Upper lobe of left lung (tissue), 6 donors: ENCODE measurements at regions not wholly inside any gene's neighbourhood (a gene's known extent, or its start where the extent isn't known, plus 50 kb on each side); places are given as distances from the start of the nearest gene placed in this dataset.
"Not testable (repeated sequence)": the region's sequence is repeated elsewhere in the genome, so short reads cannot be mapped to it uniquely, and the experiment has no call there.

ENCODE experiments used
- ATAC-seq, 2 donors: fragments of 200-7000 bp; cut with Tn5 transposase; one replicate each; pipeline ENCODE4 v1.9.1; 2022; ENCODE audit warnings: mild to moderate bottlenecking in 2 of 2, moderate library complexity in 2 of 2; ENCODE audit not compliant: low FRiP score in 2 of 2
- DNase-seq, 2 donors: peaks; one replicate each; pipeline ENCODE4 v3.0.0-alpha.2; 2019 to 2020
- H3K27ac ChIP-seq, 4 donors: fragments of 200-600 bp; sonication (generic); one replicate each; pipeline ENCODE4 v1.5.1; 2016 to 2019
- H3K27me3 ChIP-seq, 4 donors: fragments of 200-600 bp; sonication (generic); one replicate each; pipeline ENCODE4 v1.5.1; 2017 to 2019
- H3K36me3 ChIP-seq, 4 donors: fragments of 200-600 bp; sonication (generic); one replicate each; pipeline ENCODE4 v1.5.1; 2016 to 2019
- H3K4me1 ChIP-seq, 4 donors: fragments of 200-600 bp; sonication (generic); one replicate each; pipeline ENCODE4 v1.5.1; 2018 to 2019
- H3K4me3 ChIP-seq, 4 donors: fragments of 200-600 bp; sonication (generic); one replicate each; pipeline ENCODE4 v1.5.1; 2017 to 2019; ENCODE audit warnings: mild to moderate bottlenecking in 2 of 4, moderate library complexity in 1 of 4
- H3K9me3 ChIP-seq, 4 donors: fragments of 200-600 bp; sonication (generic); one replicate each; pipeline ENCODE4 v1.5.1; 2018 to 2019
- POLR2A ChIP-seq, 4 donors: fragments of 450-650 bp; IDR thresholded peaks; one replicate each; pipeline ENCODE4 v1.5.1; 2016 to 2017; ENCODE audit warnings: antibody characterized with exemption in 4 of 4, mild to moderate bottlenecking in 2 of 4
- POLR2AphosphoS5 ChIP-seq, 2 donors: sonication (generic); formaldehyde crosslinking; IDR thresholded peaks; one replicate each; pipeline ENCODE4 v1.5.1; 2017; ENCODE audit warnings: antibody characterized with exemption in 2 of 2
- WGBS, 2 donors: methylation state at CpG; one replicate each; pipeline ENCODE4 v1.1.5; 2017 to 2018; 5-methylcytosine and 5-hydroxymethylcytosine counted together
- TF ChIP-seq, protein P1 (sequence below), 6 experiments: fragments of 450-650 bp in 4 of 6; fragments of 200-600 bp in 2 of 6; sonication (generic) in 2 of 6; IDR thresholded peaks; one replicate each; pipeline ENCODE4 v1.5.1; 2016 to 2019; ENCODE audit warnings: antibody characterized with exemption in 6 of 6
- donor health status: DM: no; HTN: no; CAD: no; lungs with moderate emphysema.
- donor health status: DM: no; HTN: yes; CAD: no; lungs with severe emphysema.

DNA sequence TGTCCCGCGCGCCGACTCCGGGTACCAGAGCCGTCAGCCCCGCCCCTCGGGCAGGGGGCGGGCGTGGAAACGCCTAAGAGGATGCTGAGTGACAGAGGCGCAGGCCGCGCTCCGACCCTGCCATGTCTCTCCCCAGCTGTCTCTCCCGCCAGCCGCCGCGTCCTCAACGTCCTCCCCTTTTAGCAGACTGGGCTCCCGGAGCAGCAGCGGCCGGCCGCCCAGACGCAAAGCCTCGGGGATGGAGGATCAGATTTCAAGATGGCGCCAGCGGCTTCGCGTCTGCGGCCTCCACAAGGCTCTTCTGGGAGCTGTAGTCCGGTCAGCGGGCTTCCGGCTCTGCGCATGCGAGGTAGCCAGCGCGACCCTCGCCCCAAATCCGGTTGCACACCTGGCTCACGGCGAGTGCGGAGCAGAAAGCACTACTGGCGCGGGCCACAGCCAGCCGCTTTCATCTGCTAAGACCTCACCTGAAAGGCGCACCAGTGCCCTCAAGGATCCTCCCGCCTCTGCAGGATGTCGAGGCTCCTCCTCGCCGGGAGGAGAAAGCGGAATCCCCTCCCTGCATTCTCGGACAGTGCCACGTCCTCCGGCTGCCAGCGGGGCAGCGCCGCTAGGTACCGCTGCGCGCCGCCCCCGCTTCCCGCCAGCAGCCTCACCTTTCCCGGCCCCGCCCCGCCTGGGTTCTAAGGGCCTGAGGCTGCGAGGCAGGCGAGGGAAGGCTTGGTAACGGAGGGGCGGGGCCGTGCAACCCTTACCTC, 143.6 kb downstream of the NBPF8 start:
- no CpG with 5 or more reads among the region's 72 CpGs for WGBS, 2 donors
- H3K4me3 ChIP-seq: peak overlapping the region; percentile 25 to 56 (median 52)
- H3K27me3 ChIP-seq, H3K36me3 ChIP-seq, H3K4me1 ChIP-seq, H3K9me3 ChIP-seq: not testable (repeated sequence)
- peak overlapping the region in 3 of 4 donors; percentile 17 to 84 (median 82) for H3K27ac ChIP-seq
- DNase-seq: peak; percentile 53 to 92
- TF ChIP-seq POLR2AphosphoS5 (IDR thresholded peaks at IDR 0.05) (peak in 1 of 2 donors; percentile 46), POLR2A (IDR thresholded peaks at IDR 0.05) (peak in 1 of 4 donors; percentile 69)
- TF ChIP-seq, protein P1, sequence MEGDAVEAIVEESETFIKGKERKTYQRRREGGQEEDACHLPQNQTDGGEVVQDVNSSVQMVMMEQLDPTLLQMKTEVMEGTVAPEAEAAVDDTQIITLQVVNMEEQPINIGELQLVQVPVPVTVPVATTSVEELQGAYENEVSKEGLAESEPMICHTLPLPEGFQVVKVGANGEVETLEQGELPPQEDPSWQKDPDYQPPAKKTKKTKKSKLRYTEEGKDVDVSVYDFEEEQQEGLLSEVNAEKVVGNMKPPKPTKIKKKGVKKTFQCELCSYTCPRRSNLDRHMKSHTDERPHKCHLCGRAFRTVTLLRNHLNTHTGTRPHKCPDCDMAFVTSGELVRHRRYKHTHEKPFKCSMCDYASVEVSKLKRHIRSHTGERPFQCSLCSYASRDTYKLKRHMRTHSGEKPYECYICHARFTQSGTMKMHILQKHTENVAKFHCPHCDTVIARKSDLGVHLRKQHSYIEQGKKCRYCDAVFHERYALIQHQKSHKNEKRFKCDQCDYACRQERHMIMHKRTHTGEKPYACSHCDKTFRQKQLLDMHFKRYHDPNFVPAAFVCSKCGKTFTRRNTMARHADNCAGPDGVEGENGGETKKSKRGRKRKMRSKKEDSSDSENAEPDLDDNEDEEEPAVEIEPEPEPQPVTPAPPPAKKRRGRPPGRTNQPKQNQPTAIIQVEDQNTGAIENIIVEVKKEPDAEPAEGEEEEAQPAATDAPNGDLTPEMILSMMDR (IDR thresholded peaks at IDR 0.05): peak in 3 of 6 experiments; percentile 27 to 41 (median 30)
- ATAC-seq: peak; percentile 96 to 97

DNA sequence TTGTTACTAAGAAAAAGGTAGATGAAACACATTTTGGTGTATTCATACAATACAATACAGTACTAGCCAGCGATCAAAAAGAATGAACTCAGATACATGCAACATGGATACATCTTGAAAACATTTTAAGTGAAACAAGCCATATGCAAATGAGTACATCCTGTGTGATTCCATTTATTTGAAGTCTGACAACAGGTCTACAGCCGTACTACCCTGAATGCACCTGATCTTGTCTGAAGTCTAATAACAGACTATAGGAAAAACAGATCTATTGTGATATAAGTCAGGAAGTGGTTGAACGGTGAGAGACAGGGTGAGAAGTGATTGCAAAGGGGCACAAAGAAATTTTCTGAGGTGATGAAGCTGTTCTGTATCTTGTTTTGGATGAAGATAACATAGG, 146.9 kb downstream of the NBPF8 start:
- 59 to 81% methylated on average over 3 of the region's 3 CpGs for WGBS, 2 donors
- H3K4me3 ChIP-seq, H3K27me3 ChIP-seq, ATAC-seq, H3K9me3 ChIP-seq, H3K4me1 ChIP-seq, H3K27ac ChIP-seq, DNase-seq, H3K36me3 ChIP-seq: not testable (repeated sequence)

DNA sequence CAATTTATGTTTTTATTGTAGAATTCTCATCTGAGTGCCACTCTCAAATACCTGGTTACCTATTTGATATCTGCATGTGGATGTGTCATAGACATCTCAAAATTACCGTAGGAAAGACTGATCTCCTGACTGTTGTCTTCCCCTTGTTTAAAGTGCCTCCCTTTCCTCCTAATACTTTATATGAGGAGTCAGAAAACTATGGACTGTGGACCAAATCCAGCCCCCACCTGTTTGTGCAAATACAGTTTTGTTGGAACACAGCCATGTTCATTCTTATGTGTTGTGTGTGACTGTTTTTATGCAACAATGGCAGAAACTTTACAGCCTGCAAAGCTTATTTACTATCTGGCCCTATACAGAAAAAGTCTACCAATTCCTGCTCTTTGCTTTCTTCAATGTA, 150.6 kb downstream of the NBPF8 start:
- not testable (repeated sequence) for H3K9me3 ChIP-seq, H3K27ac ChIP-seq, DNase-seq, ATAC-seq, H3K4me1 ChIP-seq, H3K27me3 ChIP-seq, H3K36me3 ChIP-seq, H3K4me3 ChIP-seq
- no CpG with 5 or more reads among the region's 1 CpG for WGBS, 2 donors

DNA sequence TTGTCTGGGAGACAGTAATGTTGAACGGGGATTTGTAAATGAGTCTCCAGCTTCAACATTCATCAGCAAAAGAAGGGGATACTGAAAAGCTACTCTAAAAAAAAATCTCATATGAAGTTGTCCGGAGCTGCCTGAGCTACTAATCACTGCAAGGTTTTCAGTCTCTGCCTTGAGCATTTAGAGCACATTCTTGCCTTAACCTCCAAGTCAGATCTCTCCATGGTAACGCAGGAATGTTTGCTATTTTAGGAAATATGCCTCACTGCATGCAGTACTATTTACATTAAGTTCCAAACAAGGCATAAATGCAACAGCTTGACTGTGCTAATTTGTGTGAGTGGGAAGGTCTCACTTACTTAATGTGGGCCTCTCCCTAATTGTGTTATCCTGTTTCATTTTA, 152.8 kb downstream of the NBPF8 start:
- WGBS, 2 donors: no CpG with 5 or more reads among the region's 3 CpGs
- not testable (repeated sequence) for H3K9me3 ChIP-seq, H3K27ac ChIP-seq, H3K36me3 ChIP-seq, DNase-seq, H3K27me3 ChIP-seq, H3K4me3 ChIP-seq, H3K4me1 ChIP-seq
- ATAC-seq: peak in 1 of 2 donors; percentile 62

DNA sequence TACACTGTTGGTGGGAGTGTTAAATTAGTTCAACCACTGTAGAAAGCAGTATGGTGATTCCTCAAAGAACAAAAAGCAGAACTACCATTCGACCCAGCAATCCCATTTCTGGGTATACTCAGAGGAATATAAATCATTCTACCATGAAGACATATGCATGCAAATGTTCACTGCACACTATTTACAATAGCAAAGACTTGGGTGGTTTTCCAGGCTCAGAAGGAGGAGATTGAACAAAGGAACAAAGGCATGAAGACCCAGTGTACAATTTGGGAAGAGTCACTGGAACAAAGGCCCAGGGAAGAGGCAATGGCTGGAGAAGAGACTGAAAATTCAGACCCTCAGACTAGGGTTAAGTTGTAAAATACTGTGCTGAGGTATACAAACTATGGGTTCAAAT, 148.5 kb upstream of the NBPF26 start:
- DNase-seq, H3K27ac ChIP-seq, H3K4me1 ChIP-seq, ATAC-seq, H3K4me3 ChIP-seq, H3K9me3 ChIP-seq, H3K27me3 ChIP-seq, H3K36me3 ChIP-seq: not testable (repeated sequence)
- WGBS, 2 donors: no CpG with 5 or more reads among the region's 1 CpG

DNA sequence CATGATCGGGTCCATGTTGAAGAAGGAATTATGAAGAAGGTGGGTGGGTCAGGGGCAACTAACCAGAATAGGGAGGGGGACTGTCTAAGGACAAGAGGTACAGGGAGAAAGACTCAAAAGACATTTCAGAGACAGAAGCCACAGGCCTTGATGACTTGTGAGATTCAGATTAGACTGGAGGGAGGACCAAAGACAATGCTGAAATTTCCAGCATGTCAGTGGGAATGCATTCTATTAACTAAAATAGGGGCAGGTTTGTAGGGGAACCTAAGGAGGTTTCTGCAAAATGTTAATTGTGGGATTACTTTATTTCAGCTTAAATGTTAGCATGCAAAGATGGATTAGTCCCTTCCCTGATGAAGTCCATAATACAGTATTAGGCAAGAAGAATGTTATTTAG, 141.6 kb upstream of the NBPF26 start:
- H3K27me3 ChIP-seq, H3K4me1 ChIP-seq, H3K36me3 ChIP-seq, H3K27ac ChIP-seq, H3K4me3 ChIP-seq, DNase-seq, ATAC-seq, H3K9me3 ChIP-seq: not testable (repeated sequence)
- no CpG with 5 or more reads among the region's 1 CpG for WGBS, 2 donors

DNA sequence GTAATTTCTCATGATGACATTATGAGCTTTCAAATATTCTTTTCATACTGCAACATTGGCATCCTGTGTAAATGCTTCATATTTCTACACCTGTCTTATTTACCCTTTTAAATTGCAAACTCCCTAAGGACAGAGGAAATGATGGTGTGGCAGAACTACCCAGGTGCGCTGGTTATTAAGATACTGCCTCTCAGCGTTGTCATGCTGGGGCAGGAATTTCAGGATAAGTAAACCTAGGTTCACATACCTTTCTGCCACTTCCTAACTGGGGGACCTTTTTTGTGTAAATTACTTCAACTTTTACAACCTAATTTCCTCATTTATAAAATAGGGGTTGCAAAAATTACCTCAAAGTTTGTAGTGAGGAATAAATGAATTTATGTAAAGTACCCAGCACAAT, 137.7 kb upstream of the NBPF26 start:
- not testable (repeated sequence) for H3K9me3 ChIP-seq, H3K36me3 ChIP-seq, H3K27me3 ChIP-seq, H3K4me3 ChIP-seq, H3K4me1 ChIP-seq, ATAC-seq, H3K27ac ChIP-seq, DNase-seq
- no CpG with 5 or more reads among the region's 2 CpGs for WGBS, 2 donors

DNA sequence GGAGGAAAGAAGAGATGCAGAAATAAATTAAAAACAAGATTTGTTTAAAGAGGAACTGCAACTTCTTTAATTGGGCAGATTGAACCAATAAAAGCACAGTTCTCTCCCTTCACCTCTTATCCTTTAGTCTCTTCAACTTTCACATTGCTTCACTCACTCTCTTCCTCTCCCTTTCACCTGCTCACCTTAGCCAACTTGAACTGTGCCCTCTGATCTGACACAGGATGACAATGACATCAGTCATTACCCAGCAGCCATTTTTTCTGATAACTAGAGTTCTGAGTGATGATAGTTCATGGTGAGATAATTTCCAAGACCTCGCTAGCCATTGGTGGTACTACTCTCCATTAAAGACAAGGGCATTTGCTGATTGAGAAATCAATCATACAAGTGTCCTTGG, 134.9 kb upstream of the NBPF26 start:
- DNase-seq, H3K4me3 ChIP-seq, H3K9me3 ChIP-seq, H3K36me3 ChIP-seq, H3K27ac ChIP-seq, H3K27me3 ChIP-seq, ATAC-seq, H3K4me1 ChIP-seq: not testable (repeated sequence)
- WGBS, 2 donors: no CpG with 5 or more reads among the region's 1 CpG

DNA sequence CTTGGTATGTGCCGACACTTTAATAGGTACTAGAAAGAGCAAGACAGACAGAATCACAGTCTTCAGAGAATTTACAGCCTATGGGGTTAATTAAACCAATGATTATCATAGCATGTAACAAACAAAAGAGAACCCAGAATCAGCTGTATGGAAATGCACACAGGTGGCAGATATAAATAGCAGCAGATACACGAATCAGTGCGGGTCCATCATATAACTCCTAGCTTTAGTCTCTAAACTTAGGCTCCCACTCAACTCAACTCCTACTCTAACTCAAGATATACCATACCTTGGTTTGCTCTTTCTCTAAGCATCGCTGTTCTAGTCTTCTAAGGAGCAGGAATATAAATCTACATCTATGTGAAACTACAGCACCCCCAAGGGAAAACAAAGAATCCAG, 132.0 kb upstream of the NBPF26 start:
- H3K9me3 ChIP-seq, H3K36me3 ChIP-seq, H3K27me3 ChIP-seq, H3K4me3 ChIP-seq, H3K4me1 ChIP-seq, ATAC-seq, DNase-seq, H3K27ac ChIP-seq: not testable (repeated sequence)
- WGBS, 2 donors: 78% methylated on average over 2 of the region's 4 CpGs; no CpG with 5 or more reads in 1 of the 2 donors

DNA sequence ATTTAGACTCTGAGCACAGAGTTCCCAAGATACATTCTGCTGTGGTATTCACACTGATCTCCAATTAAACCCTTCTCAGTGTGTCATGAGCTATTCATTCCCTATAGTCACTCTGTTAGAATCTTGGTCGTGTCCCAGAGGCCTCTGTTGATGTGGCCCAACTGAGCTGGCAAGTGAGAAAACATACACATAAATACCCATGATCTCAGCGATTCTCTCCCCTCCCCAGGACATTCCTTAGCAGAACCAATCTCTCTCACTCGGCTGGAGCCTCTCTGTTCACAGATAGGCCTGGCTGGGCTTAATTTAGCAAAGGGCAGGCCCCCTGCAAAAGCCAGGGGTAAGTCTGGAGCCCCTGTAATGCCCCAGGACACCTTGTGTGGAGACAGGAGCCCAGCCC, 130.8 kb upstream of the NBPF26 start:
- not testable (repeated sequence) for H3K36me3 ChIP-seq, H3K9me3 ChIP-seq, H3K27me3 ChIP-seq, DNase-seq, H3K4me3 ChIP-seq, H3K27ac ChIP-seq, H3K4me1 ChIP-seq
- no CpG with 5 or more reads among the region's 3 CpGs for WGBS, 2 donors
- peak; percentile 79 to 84 for ATAC-seq

DNA sequence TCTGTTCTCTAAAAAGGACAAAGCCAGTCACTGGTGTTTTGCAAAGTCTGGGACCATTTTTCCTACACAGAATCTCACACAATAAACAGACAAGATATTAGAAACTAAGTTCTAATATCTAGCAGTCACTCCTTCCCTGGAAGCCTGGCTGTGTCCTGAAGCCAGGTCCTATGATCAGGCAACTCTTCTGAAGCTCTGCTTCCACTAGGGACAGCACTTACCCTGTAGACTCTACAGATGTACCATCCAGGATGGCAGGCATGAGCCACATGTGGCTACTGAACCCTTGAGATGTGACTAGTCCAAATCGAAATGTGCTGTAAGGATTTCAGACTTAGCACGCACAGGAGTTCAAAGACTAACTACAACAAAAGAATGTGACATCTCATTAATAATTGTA, 130.1 kb upstream of the NBPF26 start:
- no CpG with 5 or more reads among the region's 2 CpGs for WGBS, 2 donors
- not testable (repeated sequence) for H3K27me3 ChIP-seq, H3K4me1 ChIP-seq, DNase-seq, H3K27ac ChIP-seq, H3K36me3 ChIP-seq, ATAC-seq, H3K9me3 ChIP-seq, H3K4me3 ChIP-seq

DNA sequence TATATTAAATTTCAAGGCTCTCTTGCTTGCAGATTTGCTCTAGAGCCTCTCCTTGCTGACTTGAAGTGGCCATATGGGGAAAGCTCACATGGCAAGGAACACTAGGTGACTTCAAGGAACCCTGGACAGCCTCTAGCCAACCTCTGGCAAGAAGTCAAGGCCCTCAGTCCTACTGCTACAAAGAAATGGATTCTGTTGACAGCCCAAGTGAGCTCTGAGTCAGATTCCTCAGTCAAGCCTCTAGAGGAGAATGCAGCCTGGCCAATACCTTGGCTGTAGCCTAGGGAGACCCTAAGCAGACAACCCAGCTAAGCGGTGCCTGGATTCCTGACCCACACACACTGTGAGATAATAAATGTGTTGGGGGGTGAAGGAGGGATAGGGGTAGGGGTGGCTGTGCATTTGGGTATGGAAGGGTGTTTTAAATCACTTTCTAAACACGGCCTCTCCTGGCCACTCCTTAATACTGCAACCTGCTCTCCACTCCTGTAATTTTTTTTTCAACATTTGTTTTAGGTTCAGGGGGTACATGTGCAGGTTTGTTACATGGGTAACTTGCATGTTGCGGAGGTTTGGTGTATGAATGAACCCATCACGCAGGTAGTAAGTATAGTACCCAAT, 125.3 kb upstream of the NBPF26 start:
- DNase-seq, H3K27me3 ChIP-seq, H3K4me1 ChIP-seq, H3K27ac ChIP-seq, H3K4me3 ChIP-seq, H3K36me3 ChIP-seq, H3K9me3 ChIP-seq: not testable (repeated sequence)
- WGBS, 2 donors: 71% methylated on average over 3 of the region's 4 CpGs; no CpG with 5 or more reads in 1 of the 2 donors
- ATAC-seq: peak; percentile 48 to 91
